IMR-90 (cell line): ENCODE measurements at regions not wholly inside any gene's neighbourhood (a gene's known extent, or its start where the extent isn't known, plus 50 kb on each side); places are given as distances from the start of the nearest gene placed in this dataset.

Source experiments
- ATAC-seq: fragments of 200-7000 bp; cut with Tn5 transposase; 2 replicates; pipeline ENCODE4 v1.9.1; 2020; ENCODE audit warnings: low read depth, mild to moderate bottlenecking, moderate library complexity
- BruUV-seq: library from RNA; stranded (reverse); fragments of 400-500 nt; replicated peaks from 2 replicates; lab custom pipeline; 2021; lab: Mats Ljungman, UMichigan
- CTCF ChIA-PET: fragments of 300-600 bp; formaldehyde crosslinking; extraction: SDS; loops from one replicate; lab custom pipeline; 2021; ENCODE audit warnings: antibody characterized with exemption; lab: Yijun Ruan, JAX
- POLR2A ChIA-PET: fragments of 300-600 bp; sonication (Branson Sonifier 250); formaldehyde crosslinking; loops from one replicate; lab custom pipeline; 2022; ENCODE audit warnings: antibody characterized with exemption; ENCODE audit not compliant: unreplicated experiment; lab: Charles Lee
- DNase-seq: peaks from one replicate; pipeline ENCODE4 v3.0.0; 2013
- H2AFZ ChIP-seq: replicated peaks from 2 replicates; pipeline ENCODE3; 2013; ENCODE audit warnings: low read length, mild to moderate bottlenecking; ENCODE audit not compliant: poor library complexity
- H2AK5ac ChIP-seq: 2 replicates; pipeline ENCODE4 v1.6.1; 2013; ENCODE audit warnings: low read depth, low read length, inconsistent platforms
- H2AK9ac ChIP-seq: replicated peaks from 2 replicates; pipeline ENCODE3; 2013; ENCODE audit warnings: mild to moderate bottlenecking, low read depth, low read length, moderate library complexity; ENCODE audit not compliant: poor library complexity
- H2BK120ac ChIP-seq: 2 replicates; pipeline ENCODE4 v1.6.1; 2013; ENCODE audit warnings: low read depth, low read length, inconsistent platforms
- H2BK15ac ChIP-seq: 3 replicates; pipeline ENCODE4 v1.6.1; 2013; ENCODE audit warnings: low read depth, low read length, inconsistent platforms
- H2BK20ac ChIP-seq: 2 replicates; pipeline ENCODE4 v1.6.1; 2013; ENCODE audit warnings: low read depth, mild to moderate bottlenecking, inconsistent platforms, low read length, moderate library complexity
- H2BK5ac ChIP-seq: 2 replicates; pipeline ENCODE4 v1.6.1; 2013; ENCODE audit warnings: mild to moderate bottlenecking, low read depth, low read length, inconsistent platforms; ENCODE audit not compliant: poor library complexity, severe bottlenecking
- H3K14ac ChIP-seq: replicated peaks from 2 replicates; pipeline ENCODE4 v1.6.1; 2013; ENCODE audit warnings: low read depth, low read length, inconsistent platforms
- H3K18ac ChIP-seq: 2 replicates; pipeline ENCODE4 v1.6.1; 2013; ENCODE audit warnings: low read depth, low read length, control low read depth
- H3K23ac ChIP-seq: 2 replicates; pipeline ENCODE4 v1.6.1; 2013; ENCODE audit warnings: low read depth, low read length, inconsistent platforms
- H3K27ac ChIP-seq: 2 replicates; pipeline ENCODE4 v1.5.1; 2013; ENCODE audit warnings: mild to moderate bottlenecking, control low read depth, low read length; ENCODE audit not compliant: insufficient read depth
- H3K27me3 ChIP-seq: 2 replicates; pipeline ENCODE4 v1.6.1; 2013; ENCODE audit warnings: low read length; ENCODE audit not compliant: control insufficient read depth, insufficient read depth
- H3K36me3 ChIP-seq: 2 replicates; pipeline ENCODE4 v1.6.1; 2013; ENCODE audit warnings: low read length, mixed read lengths; ENCODE audit not compliant: control insufficient read depth, insufficient read depth
- H3K4ac ChIP-seq: 2 replicates; pipeline ENCODE4 v1.6.1; 2013; ENCODE audit warnings: low read depth, low read length, inconsistent platforms
- H3K4me1 ChIP-seq: 2 replicates; pipeline ENCODE4 v1.6.1; 2013; ENCODE audit warnings: low read length, mixed read lengths; ENCODE audit not compliant: control insufficient read depth, insufficient read depth
- H3K4me2 ChIP-seq: 2 replicates; pipeline ENCODE4 v1.6.1; 2013; ENCODE audit warnings: low read depth, mild to moderate bottlenecking, control low read depth, low read length, moderate library complexity
- H3K4me3 ChIP-seq: 2 replicates; pipeline ENCODE4 v1.5.1; 2013; ENCODE audit warnings: low read depth, mild to moderate bottlenecking, control low read depth, low read length, moderate library complexity; ENCODE audit not compliant: insufficient read depth
- H3K56ac ChIP-seq: 2 replicates; pipeline ENCODE4 v1.6.1; 2013; ENCODE audit warnings: low read length, inconsistent platforms; ENCODE audit not compliant: insufficient read depth; ENCODE audit errors: extremely low read depth
- H3K79me1 ChIP-seq, 2 experiments: 2 replicates each; pipeline ENCODE4 v1.6.1; 2013; ENCODE audit warnings: low read length in 2 of 2, inconsistent platforms in 1 of 2, low read depth in 1 of 2
- H3K9ac ChIP-seq: 2 replicates; pipeline ENCODE4 v1.6.1; 2013; ENCODE audit warnings: low read depth, low read length, control low read depth
- H3K9me1 ChIP-seq: 2 replicates; pipeline ENCODE4 v1.6.1; 2013; ENCODE audit warnings: low read length, inconsistent platforms; ENCODE audit not compliant: insufficient read depth
- H3K9me3 ChIP-seq: 2 replicates; pipeline ENCODE4 v1.6.1; 2013; ENCODE audit warnings: low read length; ENCODE audit not compliant: control insufficient read depth, insufficient read depth
- H4K20me1 ChIP-seq: 2 replicates; pipeline ENCODE4 v1.6.1; 2013; ENCODE audit warnings: low read length, inconsistent platforms; ENCODE audit not compliant: insufficient read depth
- H4K5ac ChIP-seq: 2 replicates; pipeline ENCODE4 v1.6.1; 2013; ENCODE audit warnings: mild to moderate bottlenecking, low read depth, low read length, control low read depth
- H4K8ac ChIP-seq, 2 experiments: 2 replicates each; pipeline ENCODE4 v1.6.1; 2013; ENCODE audit warnings: low read depth in 2 of 2, low read length in 2 of 2, control low read depth in 1 of 2, inconsistent platforms in 1 of 2
- H4K91ac ChIP-seq: 2 replicates; pipeline ENCODE4 v1.6.1; 2013; ENCODE audit warnings: low read depth, low read length, inconsistent platforms; ENCODE audit not compliant: insufficient read depth
- MXI1 ChIP-seq: IDR thresholded peaks from 2 replicates; pipeline ENCODE4 v1.6.1; 2012; ENCODE audit warnings: low read depth, mild to moderate bottlenecking, low read length, moderate library complexity, borderline replicate concordance
- NFE2L2 ChIP-seq: fragments of 150-350 bp; IDR thresholded peaks from 2 replicates; pipeline ENCODE4 v1.6.1; 2016; ENCODE audit warnings: low read depth, mild to moderate bottlenecking, low read length
- POLR2A ChIP-seq: IDR thresholded peaks from 2 replicates; pipeline ENCODE4 v1.6.1; 2012; ENCODE audit warnings: mild to moderate bottlenecking, low read depth, low read length
- WGBS, 2 experiments: methylation state at CpG; one replicate each; pipeline versions ENCODE4 v1.1.5 to v1.1.7; 2013; ENCODE audit warnings: missing lambda C conversion rate in 2 of 2; ENCODE audit not compliant: insufficient read length in 1 of 2; ENCODE audit errors: extremely low coverage in 2 of 2; 5-methylcytosine and 5-hydroxymethylcytosine counted together
- dilution Hi-C: fragments of 300-500 bp; cut with HindIII; formaldehyde crosslinking; loops from one replicate; pipeline ENCODE4 v1.14.3; 2018; ENCODE audit warnings: low sequenced_read_pairs; ENCODE audit not compliant: unreplicated experiment
- in situ Hi-C: fragments of 300-500 bp; cut with MboI; formaldehyde crosslinking; loops from 3 replicates; pipeline ENCODE4 v1.14.3; 2019; ENCODE audit warnings: low sequenced_read_pairs, inconsistent platforms, mixed read lengths
- intact Hi-C: fragments of 100-400 bp; cut with micrococcal nuclease; formaldehyde crosslinking; loops from 2 replicates; pipeline ENCODE4 v1.10.0; 2022

GRCh38 chr6:85797993-85798392 lies 155.3 kb upstream of the SYNCRIP start:
- Histone ChIP-seq H2AFZ (no peak overlapping the region), H2BK120ac (no peak overlapping the region), H3K36me3 (no peaks in the 10 kb centered on the region), H2BK20ac (no peak overlapping the region), H4K91ac (no peak overlapping the region), H2AK9ac (no peak overlapping the region), H3K4me2 (no peak overlapping the region), H3K79me1 (no peaks in the 10 kb centered on the region), H4K20me1 (no peaks in the 10 kb centered on the region), H3K9me3 (no peaks in the 10 kb centered on the region), H2AK5ac (no peak overlapping the region), H4K5ac (no peak overlapping the region), H2BK15ac (no peak overlapping the region), H3K27ac (no peak overlapping the region), H3K4ac (no peak overlapping the region), H3K18ac (no peak overlapping the region), H3K9ac (no peak overlapping the region), H3K27me3 (no peaks in the 10 kb centered on the region), H3K9me1 (no peaks in the 10 kb centered on the region), H4K8ac (no peak overlapping the region), H3K14ac (no peak overlapping the region), H2BK5ac (no peak overlapping the region), H3K23ac (no peak overlapping the region), H3K4me3 (no peak overlapping the region), H3K56ac (no peak overlapping the region), H3K4me1 (no peaks in the 10 kb centered on the region)
- intact Hi-C loops, result no loop called here
- POLR2A ChIA-PET, result no interaction called here
- TF ChIP-seq MXI1 (no peak), POLR2A (no peak), NFE2L2 (no peak)
- no TSS peak for BruUV-seq
- 33% methylated on average over 2 of the region's 2 CpGs; no CpG with 5 or more reads in 1 of the 2 experiments for WGBS, 2 experiments
- no peak for ATAC-seq
- dilution Hi-C loops, result no loop called here
- CTCF ChIA-PET, result no interaction called here
- DNase-seq, result no peak
- in situ Hi-C loops, result no loop called here
